ENCODE measurements at regions not wholly inside any gene's neighbourhood (a gene's known extent, or its start where the extent isn't known, plus 50 kb on each side); places are given as distances from the start of the nearest gene placed in this dataset.

DNA sequence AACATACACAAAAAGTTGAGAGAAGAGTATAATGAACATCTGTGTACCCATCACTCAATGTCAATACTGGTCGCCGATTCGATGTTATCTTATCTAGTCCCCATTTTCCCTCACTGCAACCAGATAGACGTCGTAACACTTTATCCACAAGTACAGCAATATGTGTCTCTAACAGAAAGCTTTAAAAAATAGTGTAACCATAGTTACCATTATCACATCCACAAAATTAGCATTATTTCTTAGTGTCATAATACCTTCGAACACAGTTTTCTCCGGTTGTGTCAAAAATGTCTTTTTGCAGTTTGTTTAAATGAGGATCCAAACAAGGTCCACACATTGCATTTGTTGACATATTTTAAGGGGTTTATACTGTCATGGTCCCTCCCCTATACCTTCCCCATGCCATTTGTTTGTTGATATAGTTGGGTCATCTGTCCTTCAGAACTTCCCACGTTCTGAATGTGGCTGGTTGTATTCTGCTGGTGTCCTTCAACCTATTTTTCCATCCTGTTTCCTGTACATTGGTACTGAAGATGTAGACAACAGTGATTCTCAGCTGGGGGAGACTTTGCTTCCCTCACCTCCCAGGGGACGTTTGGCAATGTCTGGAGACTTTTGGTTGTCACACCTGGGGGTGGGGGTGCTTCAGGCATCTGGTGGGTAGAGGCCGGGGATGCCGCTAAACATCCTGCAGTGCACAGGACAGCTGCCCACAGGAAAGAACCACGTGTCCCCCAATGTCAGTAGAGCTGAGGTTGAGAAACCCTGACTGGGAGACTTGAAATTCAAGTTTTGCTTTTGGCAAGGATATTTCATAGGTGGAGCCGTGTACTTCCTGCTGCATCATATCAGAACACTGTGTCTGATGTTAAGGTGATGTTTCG lies 72.7 kb upstream of the SPRED2 start (continued):
- 0 out of 2 replicates have a peak, but pooled peaks have one; percentile 13 for TF ChIP-seq PATZ1 (CRISPR knock-in tag; IDR thresholded peaks at IDR 0.05)
- no peak for TF ChIP-seq ZFP37 (CRISPR knock-in tag; IDR thresholded peaks at IDR 0.05; ENCODE audit: borderline replicate concordance)
- no peak for TF ChIP-seq ZNF549 (CRISPR knock-in tag; IDR thresholded peaks at IDR 0.05)
- TF ChIP-seq ZNF256 (CRISPR knock-in tag; conservative IDR thresholded peaks at IDR 0.05): no peak
- TF ChIP-seq MTA1 (CRISPR knock-in tag; IDR thresholded peaks at IDR 0.05; ENCODE audit: borderline replicate concordance): no peak
- peak; percentile 60; the same call in 1 of the 2 replicates for TF ChIP-seq RCOR2 (CRISPR knock-in tag; IDR thresholded peaks at IDR 0.05)
- TF ChIP-seq FOXO1 (CRISPR knock-in tag; IDR thresholded peaks at IDR 0.05): peak; percentile 35; the same call in 1 of the 2 replicates
- TF ChIP-seq, protein P1, sequence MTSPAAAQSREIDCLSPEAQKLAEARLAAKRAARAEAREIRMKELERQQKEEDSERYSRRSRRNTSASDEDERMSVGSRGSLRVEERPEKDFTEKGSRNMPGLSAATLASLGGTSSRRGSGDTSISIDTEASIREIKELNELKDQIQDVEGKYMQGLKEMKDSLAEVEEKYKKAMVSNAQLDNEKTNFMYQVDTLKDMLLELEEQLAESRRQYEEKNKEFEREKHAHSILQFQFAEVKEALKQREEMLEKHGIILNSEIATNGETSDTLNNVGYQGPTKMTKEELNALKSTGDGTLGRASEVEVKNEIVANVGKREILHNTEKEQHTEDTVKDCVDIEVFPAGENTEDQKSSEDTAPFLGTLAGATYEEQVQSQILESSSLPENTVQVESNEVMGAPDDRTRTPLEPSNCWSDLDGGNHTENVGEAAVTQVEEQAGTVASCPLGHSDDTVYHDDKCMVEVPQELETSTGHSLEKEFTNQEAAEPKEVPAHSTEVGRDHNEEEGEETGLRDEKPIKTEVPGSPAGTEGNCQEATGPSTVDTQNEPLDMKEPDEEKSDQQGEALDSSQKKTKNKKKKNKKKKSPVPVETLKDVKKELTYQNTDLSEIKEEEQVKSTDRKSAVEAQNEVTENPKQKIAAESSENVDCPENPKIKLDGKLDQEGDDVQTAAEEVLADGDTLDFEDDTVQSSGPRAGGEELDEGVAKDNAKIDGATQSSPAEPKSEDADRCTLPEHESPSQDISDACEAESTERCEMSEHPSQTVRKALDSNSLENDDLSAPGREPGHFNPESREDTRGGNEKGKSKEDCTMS (CRISPR knock-in tag; conservative IDR thresholded peaks at IDR 0.05): no peak
- TF ChIP-seq BRCA1 (CRISPR knock-in tag; IDR thresholded peaks at IDR 0.05): no peak
- no peak for TF ChIP-seq ZNF713 (CRISPR knock-in tag; IDR thresholded peaks at IDR 0.05)
- TF ChIP-seq TEAD3 (CRISPR knock-in tag; optimal IDR thresholded peaks at IDR 0.05; ENCODE audit: borderline replicate concordance): peak; percentile 67
- peak; percentile 14; the same call in 1 of the 2 replicates for TF ChIP-seq ZFX (CRISPR knock-in tag; IDR thresholded peaks at IDR 0.05; ENCODE audit: low read depth)
- TF ChIP-seq RBAK (CRISPR knock-in tag; IDR thresholded peaks at IDR 0.05): no peak
- peak; percentile 28; the same call in 1 of the 2 replicates for TF ChIP-seq HMG20A (CRISPR knock-in tag; IDR thresholded peaks at IDR 0.05; ENCODE audit: borderline replicate concordance)
- peak; percentile 83 for TF ChIP-seq PPARG (CRISPR knock-in tag; conservative IDR thresholded peaks at IDR 0.05)
- TF ChIP-seq, protein P2, sequence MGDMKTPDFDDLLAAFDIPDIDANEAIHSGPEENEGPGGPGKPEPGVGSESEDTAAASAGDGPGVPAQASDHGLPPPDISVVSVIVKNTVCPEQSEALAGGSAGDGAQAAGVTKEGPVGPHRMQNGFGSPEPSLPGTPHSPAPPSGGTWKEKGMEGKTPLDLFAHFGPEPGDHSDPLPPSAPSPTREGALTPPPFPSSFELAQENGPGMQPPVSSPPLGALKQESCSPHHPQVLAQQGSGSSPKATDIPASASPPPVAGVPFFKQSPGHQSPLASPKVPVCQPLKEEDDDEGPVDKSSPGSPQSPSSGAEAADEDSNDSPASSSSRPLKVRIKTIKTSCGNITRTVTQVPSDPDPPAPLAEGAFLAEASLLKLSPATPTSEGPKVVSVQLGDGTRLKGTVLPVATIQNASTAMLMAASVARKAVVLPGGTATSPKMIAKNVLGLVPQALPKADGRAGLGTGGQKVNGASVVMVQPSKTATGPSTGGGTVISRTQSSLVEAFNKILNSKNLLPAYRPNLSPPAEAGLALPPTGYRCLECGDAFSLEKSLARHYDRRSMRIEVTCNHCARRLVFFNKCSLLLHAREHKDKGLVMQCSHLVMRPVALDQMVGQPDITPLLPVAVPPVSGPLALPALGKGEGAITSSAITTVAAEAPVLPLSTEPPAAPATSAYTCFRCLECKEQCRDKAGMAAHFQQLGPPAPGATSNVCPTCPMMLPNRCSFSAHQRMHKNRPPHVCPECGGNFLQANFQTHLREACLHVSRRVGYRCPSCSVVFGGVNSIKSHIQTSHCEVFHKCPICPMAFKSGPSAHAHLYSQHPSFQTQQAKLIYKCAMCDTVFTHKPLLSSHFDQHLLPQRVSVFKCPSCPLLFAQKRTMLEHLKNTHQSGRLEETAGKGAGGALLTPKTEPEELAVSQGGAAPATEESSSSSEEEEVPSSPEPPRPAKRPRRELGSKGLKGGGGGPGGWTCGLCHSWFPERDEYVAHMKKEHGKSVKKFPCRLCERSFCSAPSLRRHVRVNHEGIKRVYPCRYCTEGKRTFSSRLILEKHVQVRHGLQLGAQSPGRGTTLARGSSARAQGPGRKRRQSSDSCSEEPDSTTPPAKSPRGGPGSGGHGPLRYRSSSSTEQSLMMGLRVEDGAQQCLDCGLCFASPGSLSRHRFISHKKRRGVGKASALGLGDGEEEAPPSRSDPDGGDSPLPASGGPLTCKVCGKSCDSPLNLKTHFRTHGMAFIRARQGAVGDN (CRISPR knock-in tag; IDR thresholded peaks at IDR 0.05): peak; percentile 65
- TF ChIP-seq ZBTB37 (CRISPR knock-in tag; IDR thresholded peaks at IDR 0.05): peak; percentile 22; the same call in 1 of the 2 replicates
- TF ChIP-seq ZKSCAN8 (CRISPR knock-in tag; IDR thresholded peaks at IDR 0.05; ENCODE audit: borderline replicate concordance): 0 out of 2 replicates have a peak, but pooled peaks have one; percentile 52
- peak; percentile 67; the same call in 1 of the 2 replicates for TF ChIP-seq GATAD2A (CRISPR knock-in tag; IDR thresholded peaks at IDR 0.05)
- TF ChIP-seq ZMYM4 (CRISPR knock-in tag; IDR thresholded peaks at IDR 0.05): peak; percentile 44; the same call in 1 of the 2 replicates
